ENCODE measurements at regions not wholly inside any gene's neighbourhood (a gene's known extent, or its start where the extent isn't known, plus 50 kb on each side); places are given as distances from the start of the nearest gene placed in this dataset.
"Not testable (repeated sequence)": the region's sequence is repeated elsewhere in the genome, so short reads cannot be mapped to it uniquely, and the experiment has no call there.

- DNase-seq: no peak
These were observed 49.9 kb upstream of the GAS1 start for GRCh38 chr9:86997156-86997555.

GRCh38 chr9:86997951-86998350 is 50.6 kb upstream of the GAS1 start:
- DNase-seq: no peak

- DNase-seq: no peak
These were observed 55.2 kb upstream of the GAS1 start for GRCh38 chr9:87002517-87002916.

GRCh38 chr9:87004016-87004415 is 56.7 kb upstream of the GAS1 start:
- DNase-seq: no peak

GRCh38 chr9:87006956-87007355 is 59.6 kb upstream of the GAS1 start:
- DNase-seq: no peak

- no peak for DNase-seq
These were observed 60.5 kb upstream of the GAS1 start for GRCh38 chr9:87007711-87008366.

- no peak for DNase-seq
These were observed 61.4 kb upstream of the GAS1 start for GRCh38 chr9:87008667-87009066.

- no peak for DNase-seq
These were observed 63.3 kb upstream of the GAS1 start for GRCh38 chr9:87010626-87011025.

- no peak for DNase-seq
These were observed 64.2 kb upstream of the GAS1 start for GRCh38 chr9:87011551-87011950.

GRCh38 chr9:87013490-87013889 is 66.2 kb upstream of the GAS1 start:
- DNase-seq: no peak

GRCh38 chr9:87014436-87014835 is 67.1 kb upstream of the GAS1 start:
- no peak for DNase-seq

GRCh38 chr9:87016681-87017080 is 69.4 kb upstream of the GAS1 start:
- DNase-seq: no peak

GRCh38 chr9:87020169-87020950 is 73.1 kb upstream of the GAS1 start:
- no peak for DNase-seq

GRCh38 chr9:87022178-87022577 is 74.9 kb upstream of the GAS1 start:
- no peak for DNase-seq

- DNase-seq: no peak
These were observed 78.9 kb upstream of the GAS1 start for GRCh38 chr9:87026204-87026603.

- not testable (repeated sequence) for DNase-seq
These were observed 81.5 kb upstream of the GAS1 start for GRCh38 chr9:87028836-87029235.

GRCh38 chr9:87029905-87030304 is 82.6 kb upstream of the GAS1 start:
- DNase-seq: no peak

- DNase-seq: no peak
These were observed 87.5 kb upstream of the GAS1 start for GRCh38 chr9:87034841-87035240.

- no peak for DNase-seq
These were observed 88.6 kb upstream of the GAS1 start for GRCh38 chr9:87035879-87036278.

GRCh38 chr9:87036506-87036905 is 89.2 kb upstream of the GAS1 start:
- no peak for DNase-seq

- no peak for DNase-seq
These were observed 92.6 kb upstream of the GAS1 start for GRCh38 chr9:87039809-87040392.

GRCh38 chr9:87040410-87041009 is 93.2 kb upstream of the GAS1 start:
- DNase-seq: no peak

GRCh38 chr9:87041553-87042235 is 94.4 kb upstream of the GAS1 start:
- not testable (repeated sequence) for DNase-seq
